ENCODE measurements at regions not wholly inside any gene's neighbourhood (a gene's known extent, or its start where the extent isn't known, plus 50 kb on each side); places are given as distances from the start of the nearest gene placed in this dataset.
"Not testable (repeated sequence)": the region's sequence is repeated elsewhere in the genome, so short reads cannot be mapped to it uniquely, and the experiment has no call there.

DNA sequence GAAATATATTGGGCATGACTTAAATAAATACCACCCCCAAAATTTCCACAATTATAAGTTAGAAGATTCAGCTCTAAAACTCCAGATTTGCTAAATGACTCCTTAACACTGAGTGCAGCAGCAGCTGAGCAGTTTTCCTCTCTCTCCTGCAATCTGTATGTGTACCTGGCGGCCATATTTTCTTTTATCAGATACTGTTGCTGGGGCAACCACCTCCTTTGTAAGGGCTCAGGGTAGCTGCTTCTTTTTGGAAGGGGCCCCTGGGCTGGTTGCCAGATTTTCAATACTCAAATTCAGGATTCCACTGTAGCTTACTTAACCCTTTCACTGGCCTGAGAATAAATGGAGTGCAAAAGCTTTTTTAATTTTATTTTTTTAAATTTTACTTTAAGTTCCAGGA is 197.0 kb downstream of the TAF11L14 start:
- no peak for DNase-seq

GRCh38 chr5:17832949-17833745 is 198.9 kb downstream of the TAF11L14 start:
- no peak for DNase-seq

- DNase-seq: no peak
Observed at GRCh38 chr5:17837757-17838156, 203.5 kb downstream of the TAF11L14 start.

- DNase-seq: no peak
Observed at GRCh38 chr5:17838469-17838868, 204.2 kb downstream of the TAF11L14 start.

DNA sequence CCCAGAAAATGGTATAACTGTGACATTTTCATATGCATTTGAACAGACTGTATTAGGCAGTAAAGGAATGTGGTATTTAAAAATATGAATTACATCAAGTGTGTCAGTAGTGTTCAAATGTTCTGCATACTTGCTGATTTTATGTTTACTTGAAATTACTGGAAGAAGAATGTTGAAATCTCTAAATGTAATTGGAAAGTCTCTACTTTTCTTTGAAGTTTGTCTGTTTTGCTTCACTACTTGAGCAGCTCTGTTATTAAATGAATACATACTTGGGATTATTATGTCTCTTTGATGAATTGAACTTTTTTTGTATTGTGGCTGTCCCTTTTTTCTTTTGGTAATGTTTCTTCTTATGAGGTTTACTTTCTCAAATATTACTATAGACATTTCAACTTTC is 205.6 kb downstream of the TAF11L14 start:
- no peak for DNase-seq

DNA sequence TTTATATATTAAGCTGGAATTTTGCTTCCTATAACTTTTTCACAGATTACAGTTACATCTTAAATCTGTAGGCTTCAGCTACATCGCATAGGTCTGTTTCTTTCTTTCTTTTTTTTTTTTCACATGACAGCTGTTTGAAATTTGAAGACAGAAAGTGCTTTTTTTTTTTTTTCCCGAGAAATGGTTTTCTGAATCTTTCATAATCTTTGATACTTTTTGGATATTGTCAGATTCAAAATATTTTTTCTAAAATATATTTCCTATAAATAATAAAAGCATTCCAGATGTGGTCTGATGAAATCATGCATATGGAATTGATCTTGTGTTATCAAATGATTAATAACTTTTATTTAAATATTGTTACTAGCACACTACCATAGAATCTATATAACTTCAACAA is 212.2 kb downstream of the TAF11L14 start:
- no peak for DNase-seq

- no peak for DNase-seq
Observed at GRCh38 chr5:17847286-17847685, 213.0 kb downstream of the TAF11L14 start.

DNA sequence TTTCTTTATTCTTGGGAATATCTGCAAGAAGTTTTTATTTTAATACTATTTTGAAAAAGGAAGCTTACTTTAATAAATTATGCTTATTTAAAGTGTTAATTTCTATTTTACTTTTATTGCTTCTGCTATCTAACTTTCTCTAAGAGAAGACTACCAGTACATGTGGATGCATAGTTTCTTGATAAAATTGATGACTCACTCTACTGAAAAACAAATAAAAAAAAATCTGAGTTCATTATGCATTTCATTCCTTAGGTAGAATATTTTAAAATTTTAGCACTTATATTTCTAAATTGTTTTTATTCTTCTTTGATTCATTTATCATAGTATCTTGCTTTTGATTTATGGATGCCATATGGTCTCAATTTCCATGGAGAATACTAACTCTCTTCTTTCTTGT is 217.9 kb downstream of the TAF11L14 start:
- no peak for DNase-seq

- DNase-seq: no peak
Observed at GRCh38 chr5:17852740-17853139, 218.5 kb downstream of the TAF11L14 start.

- DNase-seq: no peak
Observed at GRCh38 chr5:17854901-17855300, 220.6 kb downstream of the TAF11L14 start.

GRCh38 chr5:17860660-17861315 is 226.5 kb downstream of the TAF11L14 start:
- DNase-seq: no peak

DNA sequence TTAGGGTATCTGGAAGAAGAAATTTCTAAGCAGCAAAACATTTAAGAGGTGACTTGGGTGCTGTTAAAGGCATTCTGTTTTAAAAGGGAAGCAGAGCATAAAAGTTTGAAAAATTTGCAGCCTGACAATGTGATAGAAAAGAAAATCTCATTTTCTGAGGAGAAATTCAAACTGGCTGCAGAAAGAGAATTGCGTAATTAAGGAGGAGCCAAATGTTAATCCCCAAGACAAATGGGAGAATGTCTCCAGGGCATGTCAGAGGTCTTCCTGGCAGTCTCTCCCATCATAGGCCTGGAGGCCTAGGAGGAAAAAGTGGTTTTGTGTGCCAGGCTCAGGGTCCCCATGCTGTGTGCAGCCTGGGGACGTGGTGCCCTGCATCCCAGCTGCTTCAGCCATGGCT is 230.6 kb downstream of the TAF11L14 start:
- DNase-seq: not testable (repeated sequence)

- not testable (repeated sequence) for DNase-seq
Observed at GRCh38 chr5:17865966-17866365, 231.7 kb downstream of the TAF11L14 start.

- no peak for DNase-seq
Observed at GRCh38 chr5:17872204-17872603, 237.9 kb downstream of the TAF11L14 start.

GRCh38 chr5:17878541-17878940 is 244.3 kb downstream of the TAF11L14 start:
- no peak for DNase-seq

- DNase-seq: no peak
Observed at GRCh38 chr5:17879276-17879675, 245.0 kb downstream of the TAF11L14 start.

GRCh38 chr5:17880869-17881268 is 246.6 kb downstream of the TAF11L14 start:
- DNase-seq: no peak

DNA sequence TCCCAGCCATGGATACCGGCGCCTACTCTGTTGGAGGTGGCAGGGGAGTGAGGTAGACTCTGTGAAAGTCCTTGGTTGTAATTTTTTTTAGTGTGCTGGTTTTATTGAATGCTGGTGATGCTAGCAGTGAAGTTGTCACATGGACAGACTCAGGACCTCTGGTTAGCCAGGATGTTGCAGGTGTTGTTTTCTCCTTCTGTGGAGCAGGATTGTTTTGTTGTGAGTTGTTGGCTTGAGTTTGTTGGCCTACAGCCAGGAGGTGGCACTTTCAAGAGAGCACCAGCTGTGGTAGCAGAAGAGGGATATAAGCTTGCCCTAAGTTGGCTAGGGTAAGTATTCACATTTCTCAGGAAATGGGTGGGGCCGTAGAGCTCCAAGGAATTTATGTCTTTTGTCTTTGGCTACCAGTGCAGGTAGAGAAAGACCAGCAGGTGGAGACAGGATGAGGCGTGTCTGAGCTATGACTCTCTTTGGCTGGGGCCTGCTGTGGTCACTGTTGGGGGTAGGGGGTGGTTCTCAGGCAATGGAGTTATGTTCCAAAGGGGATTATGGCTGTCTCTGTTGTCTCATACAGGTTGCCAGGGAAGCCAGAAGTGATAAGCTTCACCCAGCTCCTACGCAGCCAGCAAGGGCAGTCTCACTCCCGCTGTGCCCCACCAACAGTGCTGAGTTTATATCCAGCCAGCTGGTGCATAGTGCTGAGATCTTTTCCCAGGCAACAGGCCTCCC is 248.7 kb downstream of the TAF11L14 start:
- no peak for DNase-seq

- DNase-seq: no peak
Observed at GRCh38 chr5:17888155-17888554, 253.9 kb downstream of the TAF11L14 start.

DNA sequence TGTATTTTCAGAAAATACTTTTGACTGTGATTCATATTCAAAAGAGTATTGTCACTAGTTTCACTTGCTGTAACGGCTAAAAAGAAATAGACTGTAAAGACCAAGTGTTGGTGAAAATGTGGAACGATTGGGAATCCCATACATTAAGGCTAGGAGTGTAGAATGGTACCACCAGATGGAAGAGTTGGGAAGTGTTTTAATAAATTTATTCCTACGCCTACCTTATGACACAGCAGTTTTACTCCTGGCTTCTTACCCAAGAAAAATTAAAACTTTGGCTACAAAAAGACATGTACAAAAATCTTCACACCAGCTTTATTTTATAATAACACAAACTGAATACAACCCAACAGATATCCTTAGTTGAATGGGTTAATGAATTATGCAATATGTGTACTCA is 256.2 kb downstream of the TAF11L14 start:
- DNase-seq: no peak

DNA sequence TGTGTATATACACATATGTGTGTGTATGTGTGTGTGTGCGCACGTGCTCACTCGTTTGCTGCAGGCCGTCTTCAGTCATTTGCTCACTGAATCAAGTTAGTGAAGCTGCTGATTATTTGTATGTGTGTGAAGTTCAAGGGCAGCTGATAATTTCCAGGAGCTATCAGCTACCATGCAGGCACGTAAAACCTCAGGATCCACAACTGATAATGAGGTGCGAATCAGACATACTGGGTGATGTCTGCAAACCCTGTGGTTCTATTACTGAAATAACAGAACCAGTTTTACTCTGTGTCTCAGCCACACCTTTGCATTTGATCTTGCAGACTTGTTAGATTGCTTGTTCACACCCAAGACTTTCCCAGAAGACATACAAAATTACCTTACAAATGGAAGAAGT is 257.6 kb downstream of the TAF11L14 start:
- DNase-seq: no peak

- no peak for DNase-seq
Observed at GRCh38 chr5:17893026-17893635, 258.9 kb downstream of the TAF11L14 start.

DNA sequence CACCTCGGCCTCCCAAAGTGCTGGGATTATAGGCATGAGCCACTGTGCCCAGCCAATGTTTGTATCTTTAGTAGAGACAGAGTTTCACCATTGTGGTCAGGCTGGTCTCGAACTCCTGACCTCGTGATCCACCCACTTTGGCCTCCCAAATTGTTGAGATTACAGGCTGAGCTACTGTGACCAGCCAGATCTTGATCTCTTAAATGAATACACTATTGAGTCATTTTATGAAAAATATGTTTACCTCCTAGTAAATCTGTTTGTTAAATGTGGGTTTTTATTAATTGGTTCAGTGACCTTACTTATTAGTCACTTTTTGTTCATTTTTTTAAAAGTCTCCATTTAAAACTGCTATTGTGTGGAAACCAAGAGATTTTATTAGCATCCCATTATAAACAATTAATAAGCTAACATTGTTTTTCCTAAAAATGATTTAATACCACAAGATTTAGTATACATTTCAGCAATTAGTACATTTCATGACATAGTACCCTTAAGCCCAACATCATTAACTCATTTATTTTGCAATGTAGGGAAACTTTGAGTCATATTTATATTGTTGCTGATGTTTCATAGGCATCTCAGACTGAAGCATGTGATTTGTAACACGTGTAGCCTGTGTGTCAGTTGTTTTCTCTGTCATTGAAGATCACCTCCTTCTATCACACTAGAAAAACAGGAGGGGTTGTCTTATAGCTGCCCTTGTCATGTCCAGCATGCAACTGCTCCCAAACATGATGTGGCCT is 261.2 kb downstream of the TAF11L14 start:
- no peak for DNase-seq
